Kasumi-1 (cell line): ENCODE measurements at regions not wholly inside any gene's neighbourhood (a gene's known extent, or its start where the extent isn't known, plus 50 kb on each side); places are given as distances from the start of the nearest gene placed in this dataset.

Source experiments
- DNase-seq, 2 experiments: peaks; one replicate each; lab custom pipeline; 2025; lab: John Stamatoyannopoulos, UW

- DNase-seq: no peak
Observed at GRCh38 chr3:59192473-59192872, 142.6 kb upstream of the CFAP20DC start.

- DNase-seq: no peak
Observed at GRCh38 chr3:59191651-59192050, 141.8 kb upstream of the CFAP20DC start.

- no peak for DNase-seq
Observed at GRCh38 chr3:59189939-59190338, 140.1 kb upstream of the CFAP20DC start.

GRCh38 chr3:59189526-59189925 is 139.7 kb upstream of the CFAP20DC start:
- no peak for DNase-seq

GRCh38 chr3:59186725-59187124 is 136.9 kb upstream of the CFAP20DC start:
- DNase-seq: no peak

GRCh38 chr3:59185591-59186369 is 136.0 kb upstream of the CFAP20DC start:
- DNase-seq: no peak

GRCh38 chr3:59180006-59180405 is 130.2 kb upstream of the CFAP20DC start:
- DNase-seq: no peak

GRCh38 chr3:59178698-59179097 is 128.9 kb upstream of the CFAP20DC start:
- DNase-seq: no peak

- no peak for DNase-seq
Observed at GRCh38 chr3:59171491-59171890, 121.7 kb upstream of the CFAP20DC start.

GRCh38 chr3:59170166-59170565 is 120.3 kb upstream of the CFAP20DC start:
- peak; percentile 35 to 50 for DNase-seq

- DNase-seq: no peak
Observed at GRCh38 chr3:59167756-59168155, 117.9 kb upstream of the CFAP20DC start.

- DNase-seq: no peak
Observed at GRCh38 chr3:59163953-59164352, 114.1 kb upstream of the CFAP20DC start.

GRCh38 chr3:59161048-59161447 is 111.2 kb upstream of the CFAP20DC start:
- DNase-seq: no peak

GRCh38 chr3:59160133-59160746 is 110.4 kb upstream of the CFAP20DC start:
- no peak for DNase-seq

GRCh38 chr3:59153648-59154047 is 103.8 kb upstream of the CFAP20DC start:
- DNase-seq: no peak

- no peak for DNase-seq
Observed at GRCh38 chr3:59152943-59153342, 103.1 kb upstream of the CFAP20DC start.

GRCh38 chr3:59150039-59150438 is 100.2 kb upstream of the CFAP20DC start:
- DNase-seq: no peak

GRCh38 chr3:59149166-59149565 is 99.3 kb upstream of the CFAP20DC start:
- no peak for DNase-seq

- peak; percentile 25 to 37 for DNase-seq
Observed at GRCh38 chr3:59143447-59143846, 93.6 kb upstream of the CFAP20DC start.

GRCh38 chr3:59142556-59142955 is 92.7 kb upstream of the CFAP20DC start:
- no peak for DNase-seq

- no peak for DNase-seq
Observed at GRCh38 chr3:59138966-59139365, 89.1 kb upstream of the CFAP20DC start.

GRCh38 chr3:59137415-59137814 is 87.6 kb upstream of the CFAP20DC start:
- DNase-seq: no peak

- DNase-seq: no peak
Observed at GRCh38 chr3:59136081-59136480, 86.3 kb upstream of the CFAP20DC start.

- DNase-seq: peak; percentile 4 to 18
Observed at GRCh38 chr3:59135096-59135495, 85.3 kb upstream of the CFAP20DC start.
